Activated CD4-positive, alpha-beta T cell treated with anti-CD3 and anti-CD28 coated beads, Interleukin-2, amount 50 U/mL, for 24 hours (primary cell): ENCODE measurements at regions not wholly inside any gene's neighbourhood (a gene's known extent, or its start where the extent isn't known, plus 50 kb on each side); places are given as distances from the start of the nearest gene placed in this dataset.

Source experiments
- DNase-seq, 2 donors: peaks; one replicate each; pipeline ENCODE4 v3.0.0-alpha.2; 2020; ENCODE audit warnings: low read depth in 1 of 2, low spot score in 1 of 2

DNA sequence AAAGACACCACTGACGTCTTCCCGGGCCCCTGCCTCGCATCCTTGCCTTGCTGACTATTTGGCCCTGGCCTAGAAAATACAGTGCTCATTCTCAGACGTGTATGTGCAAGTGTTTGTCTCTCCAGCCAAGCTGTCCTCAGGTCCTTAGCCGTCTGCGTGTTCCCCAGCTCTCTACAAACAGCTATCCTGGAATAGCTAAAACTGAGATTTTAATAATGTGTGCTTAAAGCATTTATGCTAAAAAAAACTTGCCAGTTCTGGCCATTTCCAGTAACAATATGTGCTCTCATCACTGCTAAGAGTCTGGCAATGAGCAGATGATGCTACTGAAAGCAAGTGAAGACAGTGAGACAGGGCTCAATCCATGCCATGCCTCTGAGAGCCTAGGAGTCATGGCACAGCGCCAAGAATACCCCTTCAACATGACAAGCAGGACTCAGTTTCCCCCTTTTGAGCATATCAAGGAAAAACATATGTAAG is 55.7 kb downstream of the IRF2BP2 start:
- DNase-seq, result no peak

GRCh38 chr1:234553240-234554188 is 56.5 kb downstream of the IRF2BP2 start:
- no peak for DNase-seq

GRCh38 chr1:234551032-234551378 is 59.0 kb downstream of the IRF2BP2 start:
- no peak for DNase-seq

DNA sequence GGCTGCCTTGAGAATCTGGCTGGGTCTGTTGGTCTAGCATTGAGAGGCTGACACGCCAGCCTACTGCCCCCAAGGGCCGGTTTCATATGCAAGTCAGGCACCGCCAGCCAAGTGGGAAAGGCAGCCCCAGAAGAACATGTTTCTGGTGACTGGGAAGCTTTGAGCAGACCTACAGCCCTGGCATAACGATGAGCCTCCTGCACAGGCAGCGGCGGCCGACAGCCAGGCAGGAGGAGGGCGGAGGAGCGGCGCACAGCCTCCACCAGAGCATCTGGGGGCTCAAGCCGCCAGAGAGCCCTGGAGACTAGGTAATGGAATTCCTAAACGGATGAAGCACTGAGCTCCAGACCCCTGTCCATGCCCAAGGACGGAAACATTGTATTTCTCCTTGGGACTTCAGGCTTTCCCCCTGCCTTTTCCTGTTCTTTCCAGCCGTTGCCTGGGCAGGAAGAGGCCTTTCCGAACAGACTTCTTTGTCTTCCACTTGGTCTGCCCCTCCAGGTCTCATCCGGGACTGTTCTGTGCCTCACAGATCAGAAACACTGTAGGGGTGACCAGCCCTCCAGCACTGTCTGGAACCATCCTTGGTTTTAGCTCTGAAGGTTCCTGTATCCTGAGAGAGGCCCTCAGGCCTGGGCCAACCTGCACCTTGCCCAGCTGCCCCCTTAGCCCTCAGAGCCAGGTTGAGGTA is 59.5 kb downstream of the IRF2BP2 start:
- DNase-seq, result no peak

DNA sequence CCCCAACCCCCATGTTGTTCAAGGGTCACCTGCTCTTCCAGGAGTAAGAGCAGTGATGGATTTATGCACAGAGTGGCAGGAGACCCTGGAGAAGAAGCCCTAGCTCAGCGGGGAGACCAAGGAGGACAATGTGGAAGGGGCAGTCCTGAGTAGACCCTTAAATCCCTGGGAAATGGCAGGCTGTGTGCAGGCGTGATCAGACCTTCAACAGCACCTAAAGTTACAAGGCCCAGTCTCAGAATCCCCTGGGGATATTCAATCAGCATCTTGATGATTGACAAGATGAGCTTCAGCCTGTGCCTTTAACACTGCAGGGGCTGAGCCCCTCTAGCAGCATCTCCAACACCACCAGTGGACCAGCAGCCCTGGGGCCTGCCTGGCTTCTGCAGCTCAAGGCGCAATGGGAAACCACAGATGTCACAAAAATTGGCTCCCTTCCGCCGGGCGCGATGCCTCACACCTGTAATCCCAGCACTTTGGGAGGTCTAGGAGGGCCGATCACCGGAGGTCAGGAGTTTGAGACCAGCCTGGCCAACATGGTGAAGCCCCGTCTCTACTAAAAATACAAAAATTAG is 60.4 kb downstream of the IRF2BP2 start:
- DNase-seq, result no peak

DNA sequence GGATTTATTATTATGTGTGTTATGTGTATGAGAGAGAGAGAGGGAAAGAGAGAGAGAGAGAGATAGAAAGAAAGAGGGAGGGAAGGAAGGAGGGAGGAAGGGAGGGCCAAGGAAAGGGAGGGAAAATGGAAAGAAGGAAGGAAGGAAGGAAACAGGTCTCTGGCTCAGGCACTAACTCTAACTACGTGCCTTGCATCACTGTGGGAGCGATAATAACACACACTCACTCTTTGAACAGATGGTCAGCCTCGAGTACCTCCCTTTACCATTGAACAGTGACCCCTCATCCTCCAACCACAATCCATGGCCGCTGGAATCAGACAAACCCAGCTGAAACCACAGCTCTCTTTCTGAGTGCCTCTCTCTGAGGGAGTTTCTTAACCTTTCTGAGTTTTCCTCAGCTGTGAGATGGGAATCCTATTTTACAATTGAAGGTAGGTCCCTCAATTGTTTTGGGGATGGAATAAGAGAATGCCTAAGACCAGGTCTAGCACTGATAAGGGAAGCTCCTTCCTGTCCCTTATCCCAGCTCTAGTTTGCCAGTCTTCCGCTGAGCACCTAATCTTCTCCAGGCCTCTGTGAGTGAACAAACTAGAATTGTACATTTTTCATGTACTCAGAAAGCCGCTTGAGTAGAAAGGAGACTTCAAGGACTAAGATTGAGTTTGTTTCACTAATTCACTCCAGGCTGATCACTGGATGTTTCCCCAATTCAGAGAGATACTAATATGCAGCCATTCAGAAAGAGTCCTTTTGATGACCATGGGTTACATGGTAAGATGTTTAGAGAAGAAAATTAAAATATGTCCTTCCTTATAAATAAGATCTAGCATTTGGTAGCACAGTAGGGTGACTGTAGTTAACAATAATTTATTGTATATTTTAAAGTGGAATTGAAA is 62.8 kb downstream of the IRF2BP2 start:
- DNase-seq, result no peak

DNA sequence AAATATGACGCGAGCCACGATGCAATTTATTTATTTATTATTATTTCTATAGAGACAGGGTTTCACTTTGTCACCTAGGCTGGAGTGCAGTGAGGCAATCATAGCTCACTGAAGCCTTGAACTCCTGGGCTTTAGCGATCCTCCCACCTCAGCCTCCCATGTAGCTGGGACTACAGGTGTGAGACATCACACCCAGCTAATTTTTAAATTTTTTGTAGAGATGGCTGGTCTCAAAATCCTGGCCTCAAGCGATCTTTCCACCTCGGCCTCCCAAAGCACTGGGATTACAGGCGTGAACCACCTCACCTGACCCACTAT is 63.6 kb downstream of the IRF2BP2 start:
- DNase-seq, result no peak

- DNase-seq, result no peak
These were observed 64.2 kb downstream of the IRF2BP2 start for GRCh38 chr1:234545517-234546386.

DNA sequence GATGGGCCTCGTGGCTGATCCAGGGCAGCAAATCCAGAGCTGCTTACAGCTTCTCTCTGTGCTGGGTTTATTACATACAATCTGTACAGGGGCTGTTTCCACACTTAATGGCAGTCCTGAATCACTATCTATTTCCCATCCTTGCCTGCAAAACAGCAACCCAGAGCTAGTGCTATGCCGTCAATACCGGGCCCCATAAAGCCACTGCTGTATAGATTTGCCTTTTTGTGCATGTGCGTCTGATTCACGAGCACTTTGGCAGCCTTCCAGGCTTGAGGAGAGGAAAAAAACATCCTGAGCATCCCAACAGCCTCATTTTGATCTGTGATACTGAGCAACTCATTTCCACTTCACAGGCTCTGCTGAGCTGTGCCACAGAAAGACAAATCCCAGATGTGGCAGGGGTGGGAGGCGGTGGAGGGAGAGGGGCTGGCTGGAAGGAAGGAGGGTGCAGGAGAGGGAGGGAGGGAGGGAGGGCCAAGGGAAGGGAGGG is 65.2 kb upstream of the TARBP1 start:
- DNase-seq, result peak in 1 of 2 donors; percentile 45

DNA sequence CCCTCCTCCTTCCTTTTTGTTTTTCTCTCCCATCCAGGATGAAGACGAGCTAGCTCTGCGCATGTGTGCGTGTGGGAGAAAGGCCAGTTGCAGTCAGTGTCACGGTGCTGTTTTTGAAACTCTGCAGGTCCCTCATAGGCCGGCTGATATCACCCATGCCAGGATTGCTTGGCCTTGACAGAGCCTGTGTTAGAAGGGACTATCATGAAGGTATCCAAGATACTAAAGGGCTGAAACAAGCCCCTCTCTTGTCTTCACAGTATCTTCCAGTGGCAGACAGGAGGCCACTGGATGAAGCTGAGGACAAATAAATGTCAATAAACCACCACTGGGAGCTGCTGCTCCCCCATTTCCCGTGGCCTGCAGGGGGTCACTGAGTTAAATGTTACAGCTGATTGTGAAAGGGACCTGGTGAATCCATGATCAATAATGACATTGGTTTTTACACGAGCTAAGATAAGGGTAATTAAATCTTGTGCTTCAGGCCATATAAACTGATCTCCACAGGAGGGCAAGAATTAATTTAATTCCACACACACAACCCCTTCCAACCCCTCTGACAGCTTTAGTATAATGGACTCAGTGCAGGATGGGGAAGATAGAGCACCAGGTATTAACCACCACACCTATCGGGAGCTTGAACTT is 64.6 kb upstream of the TARBP1 start:
- DNase-seq, result no peak

DNA sequence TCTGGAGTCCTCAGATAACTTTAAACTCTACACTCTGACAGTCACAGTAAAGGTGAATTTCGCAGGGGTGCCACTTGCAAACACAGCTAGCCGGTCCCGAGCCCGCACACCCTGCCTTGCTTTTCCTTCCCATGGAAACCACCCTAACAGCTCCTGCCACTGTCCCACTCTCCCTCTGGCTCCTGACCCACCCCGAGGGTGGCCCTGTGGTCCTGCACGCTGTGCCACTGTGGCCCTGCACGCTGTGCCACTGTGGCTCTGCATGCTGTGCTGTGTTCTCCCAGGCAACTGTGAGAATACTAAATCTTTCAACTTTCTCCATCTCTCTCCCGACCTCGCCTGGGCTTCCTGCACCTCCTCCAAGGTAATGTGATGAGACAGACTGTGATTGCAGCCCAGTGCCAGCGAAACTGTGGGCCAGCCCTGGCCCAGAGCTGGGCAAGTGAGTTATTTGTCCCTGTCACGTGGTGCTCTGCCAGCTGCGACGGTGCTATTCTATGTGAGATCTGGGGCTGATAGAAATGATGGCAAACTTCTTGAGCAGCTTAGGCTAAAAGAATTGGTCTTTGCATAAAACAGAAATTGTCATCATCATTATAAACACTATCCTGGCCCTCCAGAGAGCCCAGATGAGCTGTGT is 63.4 kb upstream of the TARBP1 start:
- no peak for DNase-seq

GRCh38 chr1:234541286-234541975 is 62.5 kb upstream of the TARBP1 start:
- no peak for DNase-seq

GRCh38 chr1:234540404-234540762 is 61.4 kb upstream of the TARBP1 start:
- DNase-seq, result no peak

DNA sequence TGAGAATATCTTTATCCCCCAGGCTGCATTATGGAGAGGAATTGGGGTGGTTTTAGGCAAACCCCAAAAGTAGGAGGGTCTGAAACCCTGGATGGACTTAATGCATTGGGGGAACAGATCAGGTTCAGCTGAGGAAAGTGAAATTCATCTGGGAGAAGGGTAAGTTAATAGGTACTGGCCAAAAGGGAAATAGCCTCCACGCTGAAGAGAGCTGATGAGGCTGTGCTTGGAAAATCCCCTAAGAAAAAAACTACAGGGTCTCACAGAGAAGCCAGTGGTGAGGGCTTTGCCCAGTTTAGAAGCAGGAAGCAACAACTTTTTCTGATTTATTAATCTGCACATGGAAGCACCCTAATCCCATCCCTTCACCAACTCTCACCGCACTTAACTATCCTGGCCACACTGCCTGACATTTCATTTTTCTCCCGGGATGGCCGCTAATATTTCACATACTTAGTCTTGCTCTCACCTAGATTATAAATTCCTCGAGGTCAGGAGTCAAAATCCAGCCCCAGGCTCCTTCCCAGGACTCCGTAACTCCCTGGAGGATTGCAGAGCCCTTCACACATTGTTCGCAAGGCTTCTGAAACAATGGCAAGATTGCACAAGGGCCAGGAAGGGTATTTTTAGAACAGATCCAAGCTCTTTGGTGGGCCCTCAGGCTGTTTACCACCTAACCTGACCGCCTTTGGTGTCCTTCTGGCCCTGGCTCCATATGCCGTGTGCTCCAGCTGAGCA is 60.9 kb upstream of the TARBP1 start:
- DNase-seq, result no peak

GRCh38 chr1:234538930-234539649 is 60.1 kb upstream of the TARBP1 start:
- DNase-seq, result no peak

DNA sequence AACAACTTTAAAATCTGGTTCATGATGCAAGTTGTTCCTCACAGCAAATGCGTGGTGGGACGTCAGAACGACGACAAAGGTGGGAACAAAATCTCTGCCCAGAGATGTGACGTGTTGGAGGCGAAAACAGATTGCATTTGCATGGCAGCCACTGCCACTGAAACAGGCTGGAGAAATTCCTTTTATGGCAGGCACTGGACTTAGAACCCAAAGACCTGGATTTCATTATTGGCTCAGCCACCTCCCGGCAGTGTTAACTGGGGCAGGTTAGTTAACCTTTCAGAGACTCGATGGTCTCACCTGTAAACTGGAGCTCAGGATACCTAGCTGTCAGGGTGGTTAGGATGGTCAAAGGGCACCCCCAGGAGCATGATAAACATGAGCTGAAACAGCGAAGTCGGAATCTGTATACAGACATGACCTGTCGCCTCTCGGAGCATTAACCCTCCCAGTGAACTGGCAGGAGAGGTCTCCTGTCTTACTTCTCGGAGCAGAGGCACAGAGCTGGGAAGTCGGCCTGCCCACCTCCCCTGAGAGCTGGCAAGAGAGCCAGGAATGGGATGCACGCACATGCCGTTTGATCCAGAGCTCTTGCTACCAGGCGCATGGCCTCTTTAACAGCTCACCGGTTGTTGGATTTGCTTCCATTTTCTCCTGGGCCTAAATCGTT is 59.2 kb upstream of the TARBP1 start:
- DNase-seq, result no peak

GRCh38 chr1:234537236-234537635 is 58.3 kb upstream of the TARBP1 start:
- no peak for DNase-seq
